ENCODE measurements at regions not wholly inside any gene's neighbourhood (a gene's known extent, or its start where the extent isn't known, plus 50 kb on each side); places are given as distances from the start of the nearest gene placed in this dataset.

DNA sequence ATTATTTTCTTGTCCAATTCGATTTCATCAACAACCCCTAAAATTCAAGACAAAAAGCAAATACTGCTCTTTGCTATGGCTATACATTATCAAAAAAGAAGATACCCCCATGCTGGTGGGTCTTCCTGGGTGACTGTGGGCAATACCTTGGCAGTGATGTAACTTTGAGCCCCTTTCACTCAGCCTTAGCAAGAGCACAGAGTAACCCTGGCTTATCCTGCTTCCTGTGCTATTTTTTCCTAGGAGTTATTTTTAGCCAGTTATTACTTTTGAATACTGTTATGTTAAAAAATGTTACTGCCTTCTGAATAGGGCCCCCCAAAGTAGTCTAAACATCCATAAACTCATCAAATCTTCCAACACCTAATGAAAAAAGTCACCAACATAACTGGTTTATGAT lies 145.6 kb upstream of the TSLP start:
- no peak for DNase-seq (ENCODE audit: extremely low read depth, low read depth)
- TF ChIP-seq, protein P1, sequence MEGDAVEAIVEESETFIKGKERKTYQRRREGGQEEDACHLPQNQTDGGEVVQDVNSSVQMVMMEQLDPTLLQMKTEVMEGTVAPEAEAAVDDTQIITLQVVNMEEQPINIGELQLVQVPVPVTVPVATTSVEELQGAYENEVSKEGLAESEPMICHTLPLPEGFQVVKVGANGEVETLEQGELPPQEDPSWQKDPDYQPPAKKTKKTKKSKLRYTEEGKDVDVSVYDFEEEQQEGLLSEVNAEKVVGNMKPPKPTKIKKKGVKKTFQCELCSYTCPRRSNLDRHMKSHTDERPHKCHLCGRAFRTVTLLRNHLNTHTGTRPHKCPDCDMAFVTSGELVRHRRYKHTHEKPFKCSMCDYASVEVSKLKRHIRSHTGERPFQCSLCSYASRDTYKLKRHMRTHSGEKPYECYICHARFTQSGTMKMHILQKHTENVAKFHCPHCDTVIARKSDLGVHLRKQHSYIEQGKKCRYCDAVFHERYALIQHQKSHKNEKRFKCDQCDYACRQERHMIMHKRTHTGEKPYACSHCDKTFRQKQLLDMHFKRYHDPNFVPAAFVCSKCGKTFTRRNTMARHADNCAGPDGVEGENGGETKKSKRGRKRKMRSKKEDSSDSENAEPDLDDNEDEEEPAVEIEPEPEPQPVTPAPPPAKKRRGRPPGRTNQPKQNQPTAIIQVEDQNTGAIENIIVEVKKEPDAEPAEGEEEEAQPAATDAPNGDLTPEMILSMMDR (IDR thresholded peaks at IDR 0.05; ENCODE audit: low read depth, low read length): no peak

DNA sequence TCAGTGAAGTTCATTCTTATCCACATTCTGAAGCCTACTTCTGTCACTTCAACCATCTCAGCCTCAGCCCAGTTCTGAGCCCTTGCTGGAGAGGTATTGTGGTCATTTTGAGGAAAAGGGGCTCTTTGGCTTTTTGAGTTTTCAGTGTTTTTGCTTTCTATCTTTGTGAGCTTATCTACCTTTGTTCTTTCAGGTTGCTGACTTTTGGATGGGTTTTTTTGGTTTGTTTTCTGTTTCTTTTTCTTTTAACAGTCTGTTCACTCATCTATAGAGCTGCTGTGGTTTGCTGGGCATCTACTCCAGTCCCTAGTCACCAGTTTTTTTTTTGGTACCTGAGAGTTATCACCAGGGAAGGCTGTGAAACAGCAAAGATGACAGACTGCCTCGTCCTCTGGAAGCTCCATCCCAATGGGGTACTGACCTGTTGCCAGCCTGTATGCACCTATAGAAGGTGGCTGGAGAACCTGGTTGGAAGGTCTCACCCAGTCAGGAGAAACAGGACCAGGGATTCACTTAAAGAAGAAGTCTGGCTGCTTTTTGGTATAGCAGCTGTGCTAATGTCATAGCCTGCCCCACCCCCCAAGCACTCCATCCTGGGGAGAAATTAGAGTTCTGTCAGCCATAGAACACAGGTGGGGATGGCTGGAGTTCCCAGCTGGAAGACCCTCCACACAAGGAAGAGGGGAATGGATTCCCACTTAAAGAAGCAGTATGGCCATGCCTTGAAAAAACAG lies 138.6 kb upstream of the TSLP start:
- TF ChIP-seq, protein P1 (IDR thresholded peaks at IDR 0.05; ENCODE audit: low read depth, low read length): no peak
- no peak for DNase-seq (ENCODE audit: extremely low read depth, low read depth)

DNA sequence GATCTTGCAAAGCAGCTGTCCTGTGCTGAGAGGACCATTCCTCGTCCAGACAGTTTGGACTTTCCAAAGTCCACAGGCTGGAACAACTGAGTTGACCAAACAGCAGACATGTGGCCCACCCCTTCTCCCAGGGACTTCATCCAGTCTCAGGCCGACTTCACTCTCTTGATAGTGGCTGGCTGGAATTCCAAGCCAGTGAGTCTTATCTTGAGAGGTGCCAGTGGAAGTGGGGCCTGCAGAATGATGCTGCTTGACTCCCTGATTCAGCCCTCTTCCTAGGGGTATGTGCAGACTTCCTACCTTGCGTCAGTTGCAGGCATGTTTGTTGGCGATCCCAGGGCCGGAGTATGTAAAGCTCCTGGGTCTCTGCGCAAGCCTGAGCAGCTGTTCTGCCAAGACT lies 131.4 kb upstream of the TSLP start:
- TF ChIP-seq, protein P1 (IDR thresholded peaks at IDR 0.05; ENCODE audit: low read depth, low read length): no peak
- DNase-seq (ENCODE audit: extremely low read depth, low read depth): no peak

DNA sequence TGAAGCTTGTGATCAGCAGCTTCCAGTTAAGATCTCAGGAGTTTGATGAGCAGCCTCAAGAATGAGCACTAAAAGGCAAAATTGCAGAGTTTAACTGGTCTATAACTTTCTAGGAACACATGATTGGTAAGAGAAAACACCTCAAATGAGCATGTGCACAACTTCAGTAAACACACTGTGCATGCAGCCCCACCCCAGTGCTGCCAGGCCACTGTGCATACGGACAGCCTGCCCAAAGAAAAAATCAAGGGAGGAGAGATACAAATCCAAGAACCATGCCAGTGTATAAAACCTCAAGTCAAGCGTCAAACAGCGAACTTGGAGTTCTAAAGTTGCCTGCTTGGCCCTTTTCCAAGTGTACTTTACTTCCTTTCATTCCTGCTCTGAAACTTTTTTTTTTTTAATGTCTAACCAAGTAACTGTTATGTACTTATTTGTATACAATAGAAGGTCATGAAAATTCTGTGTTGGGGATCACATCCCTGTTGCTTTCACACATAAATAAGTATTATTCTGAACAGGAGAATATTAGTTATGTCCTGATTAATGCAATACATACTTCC lies 125.6 kb upstream of the TSLP start:
- DNase-seq (ENCODE audit: extremely low read depth, low read depth): no peak
- TF ChIP-seq, protein P1 (IDR thresholded peaks at IDR 0.05; ENCODE audit: low read depth, low read length): no peak

DNA sequence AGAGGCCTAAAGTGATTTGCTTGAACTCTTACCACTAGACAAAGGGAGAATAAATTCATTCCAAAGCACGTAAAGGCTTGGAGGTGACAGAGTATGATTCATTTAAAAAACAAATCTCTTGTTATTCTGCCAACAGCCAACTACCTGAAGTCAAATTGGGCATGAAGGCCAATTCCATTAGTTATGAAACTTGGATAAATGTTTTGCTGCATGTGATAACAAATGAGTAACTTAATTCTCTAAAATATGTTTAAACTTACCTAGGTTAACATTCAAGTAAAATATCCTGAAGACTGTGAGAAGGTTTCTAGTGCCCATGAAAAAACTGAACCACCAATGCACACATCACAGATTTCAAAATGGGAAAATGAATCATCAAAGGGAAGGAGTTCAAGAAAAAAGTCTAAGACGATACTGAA lies 120.1 kb upstream of the TSLP start:
- TF ChIP-seq, protein P1 (IDR thresholded peaks at IDR 0.05; ENCODE audit: low read depth, low read length): no peak
- DNase-seq (ENCODE audit: extremely low read depth, low read depth): no peak

DNA sequence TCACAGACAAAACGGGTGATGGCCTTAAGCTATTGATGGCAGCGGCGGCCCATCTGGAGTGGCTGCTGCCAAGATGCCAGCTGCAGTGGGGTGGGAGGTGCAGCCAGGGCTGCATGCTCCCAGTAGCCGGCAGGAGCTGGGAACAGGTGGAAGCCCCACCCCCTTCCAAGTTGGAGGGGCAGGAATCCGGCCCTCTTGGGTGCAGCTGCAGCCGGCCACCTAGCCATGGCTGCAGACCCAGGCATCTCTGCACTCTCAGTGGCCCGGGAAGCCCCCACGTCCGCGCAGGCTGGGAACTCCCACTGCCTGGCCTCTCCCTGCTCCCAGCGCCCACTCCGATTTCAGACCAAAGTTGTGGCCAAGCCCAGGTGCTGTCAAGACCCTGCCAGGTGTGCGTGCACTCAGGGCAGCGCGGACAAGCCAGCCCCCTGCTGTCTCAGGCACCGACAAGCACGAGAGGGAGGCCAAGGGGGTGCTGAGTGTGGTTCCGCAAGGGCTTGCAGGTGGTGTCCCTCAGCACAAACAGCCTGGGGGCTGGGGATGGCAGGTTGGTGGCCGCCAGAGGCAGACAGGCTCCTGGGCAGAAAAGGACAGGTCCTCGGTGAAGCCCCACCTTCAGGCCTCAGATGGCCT lies 115.1 kb upstream of the TSLP start:
- DNase-seq (ENCODE audit: extremely low read depth, low read depth): no peak
- TF ChIP-seq, protein P1 (IDR thresholded peaks at IDR 0.05; ENCODE audit: low read depth, low read length): no peak
